Dendritic cell treated with granulocyte-macrophage colony-stimulating factor and Interleukin-4, amounts not matched to agents 40 ng/mL and 50 ng/mL, for 4 days (primary cell): ENCODE measurements at regions not wholly inside any gene's neighbourhood (a gene's known extent, or its start where the extent isn't known, plus 50 kb on each side); places are given as distances from the start of the nearest gene placed in this dataset.

ENCODE experiments used
- H3K27ac Mint-ChIP-seq: one replicate; pipeline ENCODE4 v1.8.0; 2022; ENCODE audit warnings: mild to moderate bottlenecking, mixed read lengths
- H3K27me3 Mint-ChIP-seq: one replicate; pipeline ENCODE4 v1.8.0; 2022; ENCODE audit warnings: mild to moderate bottlenecking, mixed read lengths
- H3K36me3 Mint-ChIP-seq: one replicate; pipeline ENCODE4 v1.8.0; 2022; ENCODE audit warnings: low read depth, mixed read lengths
- H3K4me1 Mint-ChIP-seq: one replicate; pipeline ENCODE4 v1.8.0; 2022; ENCODE audit warnings: low read depth, mixed read lengths
- H3K4me3 Mint-ChIP-seq: one replicate; pipeline ENCODE4 v1.8.0; 2022; ENCODE audit warnings: mild to moderate bottlenecking, moderate library complexity, mixed read lengths
- H3K9me3 Mint-ChIP-seq: one replicate; pipeline ENCODE4 v1.8.0; 2022; ENCODE audit warnings: mixed read lengths
- intact Hi-C: fragments of 100-400 bp; cut with micrococcal nuclease; formaldehyde crosslinking; loops from one replicate; pipeline ENCODE4 v1.15.0; 2022

DNA sequence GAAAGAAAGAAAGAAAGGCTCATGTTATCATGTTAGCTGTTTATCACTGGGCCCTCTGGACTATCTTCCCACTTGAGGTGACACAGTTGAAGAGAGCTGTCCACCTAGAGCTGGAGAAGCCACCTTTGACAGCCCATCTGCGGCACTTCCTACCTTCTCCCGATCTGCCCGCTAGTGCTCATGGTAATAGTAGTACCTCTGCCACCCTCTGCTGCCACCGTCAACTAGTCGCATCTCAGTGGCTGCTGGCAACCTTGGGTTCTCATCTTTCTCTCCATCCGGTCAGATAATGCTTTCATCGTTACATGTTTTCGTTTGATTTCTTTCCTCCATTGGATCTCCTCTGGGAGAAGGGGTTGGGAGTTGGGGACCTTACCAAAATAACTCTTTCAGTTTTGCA lies 63.2 kb upstream of the COPS8 start:
- H3K9me3 Mint-ChIP-seq = no peaks in the 10 kb centered on the region
- H3K4me3 Mint-ChIP-seq = no peak overlapping the region
- no peak overlapping the region for H3K27ac Mint-ChIP-seq
- H3K27me3 Mint-ChIP-seq = peaks cover 19% of the 10 kb centered on the region
- intact Hi-C loops = no loop called here
- H3K36me3 Mint-ChIP-seq = no peaks in the 10 kb centered on the region
- H3K4me1 Mint-ChIP-seq = no peaks in the 10 kb centered on the region

DNA sequence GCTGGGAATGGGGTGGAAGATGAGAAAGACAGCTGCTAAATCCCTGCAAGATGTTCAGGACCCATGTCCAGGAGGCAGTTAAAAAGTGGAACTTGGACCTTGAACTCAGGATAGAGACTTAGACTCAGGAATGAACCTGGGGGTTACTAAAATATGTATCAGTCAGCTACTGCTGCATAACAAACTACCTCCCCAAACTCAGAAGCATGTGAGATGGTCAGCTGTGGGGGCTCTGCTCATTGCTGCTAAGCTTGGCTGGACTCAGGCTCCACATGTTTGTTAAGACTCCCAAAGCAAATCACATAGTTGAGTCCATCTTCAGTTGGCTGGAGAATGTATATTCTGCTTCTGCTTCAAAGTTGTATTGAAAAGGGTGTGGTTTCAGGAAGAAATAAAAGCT lies 61.4 kb upstream of the COPS8 start:
- Mint-ChIP-seq H3K4me3 (no peak overlapping the region), H3K9me3 (no peaks in the 10 kb centered on the region), H3K27ac (no peak overlapping the region), H3K4me1 (no peaks in the 10 kb centered on the region), H3K36me3 (no peaks in the 10 kb centered on the region), H3K27me3 (peaks cover 19% of the 10 kb centered on the region)
- intact Hi-C loops = no loop called here

DNA sequence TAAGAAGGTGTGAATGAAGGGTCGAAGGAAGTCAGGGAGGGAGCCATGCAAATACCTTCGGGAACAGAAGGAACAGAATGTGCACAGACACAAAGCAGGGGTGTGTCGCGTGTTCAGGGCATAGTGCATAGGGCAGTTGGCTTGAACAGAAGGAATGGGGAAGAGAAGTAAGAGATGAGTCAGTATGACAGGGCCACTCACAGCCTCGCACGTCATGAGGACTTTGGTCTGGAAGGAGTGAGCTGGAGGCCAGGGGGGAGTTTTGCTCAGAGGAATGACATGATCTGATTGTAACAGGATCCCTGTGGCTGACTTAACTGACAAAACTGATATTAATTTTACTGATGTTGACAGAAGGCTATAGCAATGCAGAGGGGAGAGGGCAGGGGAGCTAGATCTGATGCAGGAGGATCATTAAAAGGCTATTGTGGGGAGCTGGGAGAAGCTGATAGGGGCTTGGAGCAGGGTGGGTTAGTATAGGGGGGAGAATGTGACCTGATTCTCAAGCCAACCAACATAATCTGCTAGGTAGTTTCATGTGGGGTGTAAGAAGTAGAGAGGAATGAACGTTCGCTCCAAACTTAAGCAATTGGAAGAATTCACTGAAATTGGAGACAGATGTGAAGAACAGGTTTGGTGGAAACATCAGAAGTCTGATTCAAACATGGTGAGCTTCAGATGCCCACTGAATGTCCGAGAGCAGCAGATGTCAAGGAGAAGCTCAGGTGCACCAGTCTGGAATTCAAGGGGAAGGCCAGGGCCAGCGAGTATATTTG lies 60.4 kb upstream of the COPS8 start:
- Mint-ChIP-seq H3K4me1 (no peaks in the 10 kb centered on the region), H3K27ac (no peak overlapping the region), H3K36me3 (no peaks in the 10 kb centered on the region), H3K27me3 (peaks cover 19% of the 10 kb centered on the region), H3K4me3 (no peak overlapping the region), H3K9me3 (no peaks in the 10 kb centered on the region)
- intact Hi-C loops = no loop called here

DNA sequence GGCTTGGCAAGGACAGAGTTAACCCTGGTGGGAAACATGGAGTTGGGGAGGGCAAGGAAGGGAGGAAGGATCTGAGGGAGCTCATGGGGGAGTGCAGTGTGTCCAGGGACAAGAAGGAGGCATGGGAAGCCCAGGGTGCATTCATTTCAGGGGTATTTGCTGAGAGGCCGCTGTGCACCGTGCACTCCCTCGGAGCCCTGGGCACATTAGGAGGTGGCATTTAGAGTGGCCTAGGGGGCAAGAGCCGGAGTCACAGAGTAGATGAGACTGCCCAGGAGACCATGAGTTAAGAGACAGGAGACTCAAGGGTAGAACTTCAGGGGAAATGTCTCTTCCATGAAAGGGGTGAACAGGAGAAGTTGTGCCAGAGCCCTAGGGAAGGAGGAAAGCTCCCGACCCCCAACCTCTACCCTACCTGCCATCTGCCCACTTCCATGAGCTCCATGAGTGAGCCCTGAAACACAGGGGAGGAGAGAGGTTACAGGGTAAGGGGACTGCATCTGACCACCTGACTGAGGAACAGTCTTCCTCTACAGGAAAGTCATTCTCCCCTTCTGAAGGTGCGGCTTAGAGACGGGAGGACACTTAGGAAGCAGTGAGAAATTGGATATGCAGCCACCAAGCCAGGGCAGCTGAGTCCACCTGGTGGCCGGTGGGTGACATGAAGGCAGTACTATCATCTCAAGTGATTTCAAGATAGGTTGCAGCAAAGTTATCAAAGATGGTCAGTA lies 58.5 kb upstream of the COPS8 start:
- no peaks in the 10 kb centered on the region for H3K36me3 Mint-ChIP-seq
- H3K27ac Mint-ChIP-seq = no peak overlapping the region
- H3K9me3 Mint-ChIP-seq = no peaks in the 10 kb centered on the region
- H3K4me3 Mint-ChIP-seq = no peak overlapping the region
- intact Hi-C loops = loop anchor here (1.0 kb wide), 2 partner anchors 514 to 674 kb away; no protein-coding TSS in a partner anchor
- peaks cover 13% of the 10 kb centered on the region for H3K27me3 Mint-ChIP-seq
- no peaks in the 10 kb centered on the region for H3K4me1 Mint-ChIP-seq

DNA sequence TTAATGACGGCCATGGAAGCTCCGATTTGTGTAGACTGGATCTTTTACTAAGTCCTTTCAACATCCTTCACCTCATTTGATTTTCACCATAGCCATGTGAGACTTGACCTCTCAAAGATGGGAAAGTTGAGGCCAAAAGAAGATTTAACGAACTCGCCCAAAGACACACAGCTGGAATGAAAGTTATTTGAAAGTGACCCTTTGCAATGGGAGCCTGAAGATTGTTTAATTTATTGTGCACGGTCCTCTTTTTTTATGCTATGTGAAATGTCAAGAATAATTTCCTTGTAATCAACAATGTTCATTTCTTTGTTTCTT lies 58.0 kb upstream of the COPS8 start:
- H3K9me3 Mint-ChIP-seq = no peaks in the 10 kb centered on the region
- no peak overlapping the region for H3K27ac Mint-ChIP-seq
- peaks cover 10% of the 10 kb centered on the region for H3K27me3 Mint-ChIP-seq
- H3K36me3 Mint-ChIP-seq = no peaks in the 10 kb centered on the region
- H3K4me3 Mint-ChIP-seq = no peak overlapping the region
- H3K4me1 Mint-ChIP-seq = no peaks in the 10 kb centered on the region
- intact Hi-C loops = loop anchor here (1.0 kb wide), 2 partner anchors 514 to 674 kb away; no protein-coding TSS in a partner anchor

DNA sequence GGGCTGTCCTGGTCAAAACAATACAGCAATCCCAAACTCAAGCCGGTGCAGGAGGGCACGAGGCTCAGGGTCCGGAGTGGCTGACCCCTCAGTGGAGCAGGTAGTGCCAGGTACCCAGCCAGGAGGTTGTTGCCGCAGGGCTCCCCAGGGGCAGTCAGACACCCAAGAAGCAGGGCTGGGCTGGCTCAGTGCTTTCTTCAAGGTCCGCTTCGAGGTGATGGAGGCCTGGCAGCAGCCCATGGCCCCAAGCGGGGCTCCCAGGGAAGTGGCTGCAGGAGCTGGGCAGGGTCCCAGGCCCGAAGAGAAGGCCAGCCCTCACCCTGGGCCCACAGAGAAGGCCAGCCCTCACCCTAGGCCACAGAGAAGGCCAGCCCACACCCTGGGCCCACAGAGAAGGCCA lies 55.3 kb upstream of the COPS8 start:
- no peak overlapping the region for H3K4me3 Mint-ChIP-seq
- H3K4me1 Mint-ChIP-seq = no peaks in the 10 kb centered on the region
- H3K27me3 Mint-ChIP-seq = peaks cover 8% of the 10 kb centered on the region
- no peaks in the 10 kb centered on the region for H3K9me3 Mint-ChIP-seq
- no peak overlapping the region for H3K27ac Mint-ChIP-seq
- no peaks in the 10 kb centered on the region for H3K36me3 Mint-ChIP-seq
- intact Hi-C loops = no loop called here

DNA sequence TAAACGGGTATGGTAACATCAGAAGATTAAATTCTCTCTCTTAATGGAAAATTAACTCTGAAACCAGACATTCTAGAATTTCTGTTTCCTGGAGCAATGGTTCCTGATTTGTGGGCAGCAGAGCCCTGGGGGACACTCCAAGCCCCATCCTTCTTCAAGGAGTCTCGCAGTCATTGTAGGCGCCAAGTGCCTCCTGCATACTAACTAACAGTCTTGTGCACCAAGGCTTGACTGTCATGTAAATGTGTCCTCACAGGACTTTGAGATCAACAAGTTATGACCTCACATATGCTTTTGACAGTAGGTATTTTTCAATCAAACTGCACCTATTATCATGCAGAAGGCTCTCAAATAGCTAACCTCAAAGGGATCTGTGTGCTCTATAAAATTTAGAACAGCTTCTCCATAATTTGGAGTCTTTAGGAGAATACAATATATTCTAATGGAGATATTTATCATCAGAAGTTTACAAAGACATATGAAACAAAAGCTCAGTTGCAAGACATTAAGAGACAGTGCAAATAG lies 52.1 kb upstream of the COPS8 start:
- Mint-ChIP-seq H3K4me3 (no peak overlapping the region), H3K4me1 (no peaks in the 10 kb centered on the region), H3K36me3 (no peaks in the 10 kb centered on the region), H3K27ac (no peak overlapping the region), H3K27me3 (peaks cover 9% of the 10 kb centered on the region), H3K9me3 (no peaks in the 10 kb centered on the region)
- intact Hi-C loops = no loop called here

DNA sequence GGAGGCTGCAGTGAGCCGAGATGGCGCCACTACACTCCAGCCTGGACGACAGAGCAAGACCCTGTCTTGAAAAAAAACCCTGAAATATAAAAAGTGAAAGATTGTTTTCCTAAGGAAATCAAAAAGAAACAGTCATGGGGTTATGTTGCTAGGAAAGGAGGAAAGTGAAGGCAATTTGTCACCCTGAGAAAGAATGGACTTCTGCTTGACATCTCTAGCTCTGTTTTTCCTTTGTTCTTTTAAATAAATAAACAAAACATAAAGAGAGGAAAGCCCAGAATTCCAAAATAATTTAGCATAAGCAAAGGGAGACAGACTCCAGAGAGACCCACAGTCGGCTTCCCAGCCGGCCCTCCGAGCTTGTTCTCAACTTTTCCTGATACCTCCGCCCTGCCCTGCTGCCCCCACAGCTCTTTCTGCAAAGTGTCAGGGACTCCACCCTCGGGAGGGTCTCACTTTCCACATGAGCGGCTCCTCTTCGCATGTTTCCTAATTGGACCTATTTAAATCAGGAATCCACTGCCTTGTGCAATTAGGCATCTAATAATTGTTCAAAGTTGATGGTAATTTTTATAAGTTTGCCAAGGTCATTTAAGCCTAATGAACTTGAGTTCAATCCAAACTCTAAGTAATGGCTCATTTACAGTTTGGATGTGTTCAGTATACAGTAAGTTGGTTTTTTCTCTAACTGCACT lies 49.8 kb upstream of the COPS8 start:
- H3K36me3 Mint-ChIP-seq = no peaks in the 10 kb centered on the region
- H3K4me1 Mint-ChIP-seq = no peaks in the 10 kb centered on the region
- H3K27ac Mint-ChIP-seq = no peak overlapping the region
- intact Hi-C loops = no loop called here
- H3K4me3 Mint-ChIP-seq = no peak overlapping the region
- H3K9me3 Mint-ChIP-seq = no peaks in the 10 kb centered on the region
- H3K27me3 Mint-ChIP-seq = peaks cover 9% of the 10 kb centered on the region
